ENCODE measurements at regions not wholly inside any gene's neighbourhood (a gene's known extent, or its start where the extent isn't known, plus 50 kb on each side); places are given as distances from the start of the nearest gene placed in this dataset.

- no peak for TF ChIP-seq CTCF (IDR thresholded peaks at IDR 0.05)
- TF ChIP-seq POLR2A (IDR thresholded peaks at IDR 0.05), result no peak
These were observed 135.3 kb downstream of the DRD1 start for GRCh38 chr5:175308701-175309100.

All from lower leg skin (tissue), 3 donors.